Trophoblast cell (in vitro differentiated cells and primary cell): ENCODE measurements at regions not wholly inside any gene's neighbourhood (a gene's known extent, or its start where the extent isn't known, plus 50 kb on each side); places are given as distances from the start of the nearest gene placed in this dataset.
"Not testable (repeated sequence)": the region's sequence is repeated elsewhere in the genome, so short reads cannot be mapped to it uniquely, and the experiment has no call there.

Source experiments
- DNase-seq, 2 donors: peaks; one replicate each; pipeline ENCODE4 v3.0.0-alpha.2; 2016
- H2AFZ ChIP-seq: 2 replicates; pipeline ENCODE4 v1.6.1; 2013; ENCODE audit warnings: low read length, moderate library complexity, mild to moderate bottlenecking; ENCODE audit not compliant: insufficient read depth, poor library complexity
- H2AK5ac ChIP-seq: 2 replicates; pipeline ENCODE4 v1.6.1; 2013; ENCODE audit warnings: mild to moderate bottlenecking, low read length
- H2BK120ac ChIP-seq: 2 replicates; pipeline ENCODE4 v1.6.1; 2013; ENCODE audit warnings: low read length, mild to moderate bottlenecking, moderate library complexity; ENCODE audit not compliant: insufficient read depth, poor library complexity
- H2BK12ac ChIP-seq: 2 replicates; pipeline ENCODE4 v1.6.1; 2013; ENCODE audit warnings: mild to moderate bottlenecking, low read length, moderate library complexity
- H2BK5ac ChIP-seq: 2 replicates; pipeline ENCODE4 v1.6.1; 2013; ENCODE audit warnings: low read length, low read depth, moderate library complexity, mild to moderate bottlenecking; ENCODE audit not compliant: poor library complexity
- H3K14ac ChIP-seq: 2 replicates; pipeline ENCODE4 v1.6.1; 2013; ENCODE audit warnings: mild to moderate bottlenecking, low read length
- H3K18ac ChIP-seq: 2 replicates; pipeline ENCODE4 v1.6.1; 2013; ENCODE audit warnings: mild to moderate bottlenecking, low read length
- H3K23ac ChIP-seq: 2 replicates; pipeline ENCODE4 v1.6.1; 2013; ENCODE audit warnings: low read length
- H3K27ac ChIP-seq: 2 replicates; pipeline ENCODE4 v1.5.1; 2013; ENCODE audit warnings: low read depth, mild to moderate bottlenecking, inconsistent platforms, low read length, moderate library complexity
- H3K27me3 ChIP-seq: 2 replicates; pipeline ENCODE4 v1.6.1; 2013; ENCODE audit warnings: inconsistent platforms, mild to moderate bottlenecking, low read length, moderate library complexity; ENCODE audit not compliant: insufficient read depth
- H3K36me3 ChIP-seq, 2 experiments: 1 replicate in 1 of 2; 2 replicates in 1 of 2; pipeline ENCODE4 v1.6.1; 2013; ENCODE audit warnings: low read length in 2 of 2, mild to moderate bottlenecking in 2 of 2, moderate library complexity in 1 of 2; ENCODE audit not compliant: insufficient read depth in 2 of 2, control insufficient read depth in 1 of 2
- H3K4ac ChIP-seq: 2 replicates; pipeline ENCODE4 v1.6.1; 2013; ENCODE audit warnings: low read depth, mild to moderate bottlenecking, low read length, moderate library complexity
- H3K4me1 ChIP-seq, 2 experiments: 1 replicate in 1 of 2; 2 replicates in 1 of 2; pipeline ENCODE4 v1.6.1; 2013; ENCODE audit warnings: low read length in 2 of 2, mild to moderate bottlenecking in 2 of 2, moderate library complexity in 1 of 2; ENCODE audit not compliant: insufficient read depth in 2 of 2, control insufficient read depth in 1 of 2
- H3K4me2 ChIP-seq: 2 replicates; pipeline ENCODE4 v1.6.1; 2013; ENCODE audit warnings: inconsistent platforms, mild to moderate bottlenecking, low read length, moderate library complexity
- H3K4me3 ChIP-seq: 2 replicates; pipeline ENCODE4 v1.5.1; 2013; ENCODE audit warnings: mild to moderate bottlenecking, low read depth, low read length, inconsistent platforms
- H3K79me1 ChIP-seq: one replicate; pipeline ENCODE4 v1.6.1; 2013; ENCODE audit warnings: low read length
- H3K79me2 ChIP-seq: 2 replicates; pipeline ENCODE4 v1.6.1; 2013; ENCODE audit warnings: low read length, mild to moderate bottlenecking; ENCODE audit not compliant: control insufficient read depth, insufficient read depth, poor library complexity
- H3K9ac ChIP-seq: 2 replicates; pipeline ENCODE4 v1.6.1; 2013; ENCODE audit warnings: mild to moderate bottlenecking, low read length
- H3K9me3 ChIP-seq: 2 replicates; pipeline ENCODE4 v1.6.1; 2013; ENCODE audit warnings: low read depth, mild to moderate bottlenecking, control low read depth, inconsistent platforms, low read length; ENCODE audit not compliant: insufficient read depth
- H4K12ac ChIP-seq: 2 replicates; pipeline ENCODE4 v1.6.1; 2013; ENCODE audit warnings: low read depth, mild to moderate bottlenecking, low read length, moderate library complexity
- H4K8ac ChIP-seq: 2 replicates; pipeline ENCODE4 v1.6.1; 2013; ENCODE audit warnings: low read depth, mild to moderate bottlenecking, low read length, moderate library complexity
- H4K91ac ChIP-seq: one replicate; pipeline ENCODE4 v1.6.1; 2013; ENCODE audit warnings: low read depth, mild to moderate bottlenecking, low read length, moderate library complexity
- WGBS: extraction: QIAGEN DNeasy Blood & Tissue Kit; methylation state at CpG from one replicate; pipeline ENCODE4 v1.1.7; 2013; ENCODE audit warnings: missing lambda C conversion rate; ENCODE audit not compliant: insufficient read length, insufficient coverage; ENCODE audit errors: extremely low coverage; 5-methylcytosine and 5-hydroxymethylcytosine counted together

- Histone ChIP-seq H3K36me3 (no peaks in the 10 kb centered on the region), H3K27ac (no peak overlapping the region), H3K23ac (no peak overlapping the region), H3K4me1 (no peaks in the 10 kb centered on the region), H4K8ac (no peak overlapping the region), H3K4me2 (no peak overlapping the region), H4K91ac (no peak overlapping the region), H3K4ac (no peak overlapping the region), H3K79me1 (no peaks in the 10 kb centered on the region), H3K27me3 (no peaks in the 10 kb centered on the region), H2BK5ac (no peak overlapping the region), H3K14ac (no peak overlapping the region), H3K4me3 (no peak overlapping the region), H2BK120ac (no peak overlapping the region), H3K18ac (no peak overlapping the region), H2AFZ (no peak overlapping the region), H2AK5ac (no peak overlapping the region), H3K9me3 (no peaks in the 10 kb centered on the region), H4K12ac (no peak overlapping the region), H2BK12ac (no peak overlapping the region), H3K9ac (no peak overlapping the region), H3K79me2 (no peaks in the 10 kb centered on the region)
- WGBS: no CpG with 5 or more reads among the region's 2 CpGs
- DNase-seq: no peak
Observed at GRCh38 chr14:80037349-80037748, 174.0 kb downstream of the DIO2 start.

GRCh38 chr14:80024417-80024816 lies 186.9 kb downstream of the DIO2 start:
- no peaks in the 10 kb centered on the region for H3K27me3 ChIP-seq
- WGBS: no CpG with 5 or more reads among the region's 4 CpGs
- no peak overlapping the region for H3K4me2 ChIP-seq
- no peak overlapping the region for H3K9ac ChIP-seq
- no peak overlapping the region for H3K4ac ChIP-seq
- H4K12ac ChIP-seq: no peak overlapping the region
- no peak overlapping the region for H2AFZ ChIP-seq
- no peaks in the 10 kb centered on the region for H3K79me1 ChIP-seq
- H3K18ac ChIP-seq: no peak overlapping the region
- H3K79me2 ChIP-seq: no peaks in the 10 kb centered on the region
- H2BK12ac ChIP-seq: no peak overlapping the region
- no peak overlapping the region for H3K23ac ChIP-seq
- H4K91ac ChIP-seq: no peak overlapping the region
- no peak for DNase-seq
- H4K8ac ChIP-seq: no peak overlapping the region
- no peak overlapping the region for H2BK5ac ChIP-seq
- no peak overlapping the region for H2AK5ac ChIP-seq
- H3K9me3 ChIP-seq: peaks cover 7% of the 10 kb centered on the region
- H3K36me3 ChIP-seq: no peaks in the 10 kb centered on the region
- H3K27ac ChIP-seq: no peak overlapping the region
- no peak overlapping the region for H2BK120ac ChIP-seq
- no peak overlapping the region for H3K4me3 ChIP-seq
- H3K4me1 ChIP-seq: no peaks in the 10 kb centered on the region
- no peak overlapping the region for H3K14ac ChIP-seq

- H3K79me1 ChIP-seq, H3K9ac ChIP-seq, H2BK5ac ChIP-seq, H3K18ac ChIP-seq, H3K36me3 ChIP-seq, H3K27ac ChIP-seq, H4K12ac ChIP-seq, H2BK120ac ChIP-seq, H4K91ac ChIP-seq, H2BK12ac ChIP-seq, H2AK5ac ChIP-seq, DNase-seq, H3K4me2 ChIP-seq, H3K23ac ChIP-seq, H4K8ac ChIP-seq, H2AFZ ChIP-seq, H3K4me1 ChIP-seq, H3K14ac ChIP-seq, H3K9me3 ChIP-seq, H3K79me2 ChIP-seq, H3K27me3 ChIP-seq, H3K4me3 ChIP-seq, H3K4ac ChIP-seq: not testable (repeated sequence)
- whole genome bisulfite sequencing: no CpG with 5 or more reads among the region's 3 CpGs
Observed at GRCh38 chr14:80018476-80018875, 192.8 kb downstream of the DIO2 start.

GRCh38 chr14:80017795-80018194 lies 193.5 kb downstream of the DIO2 start:
- Histone ChIP-seq H3K4me1 (no peaks in the 10 kb centered on the region), H3K4me2 (no peak overlapping the region), H2BK120ac (no peak overlapping the region), H4K8ac (no peak overlapping the region), H2BK5ac (no peak overlapping the region), H3K4ac (no peak overlapping the region), H3K9me3 (no peaks in the 10 kb centered on the region), H3K79me2 (no peaks in the 10 kb centered on the region), H4K91ac (no peak overlapping the region), H2AK5ac (no peak overlapping the region), H3K79me1 (no peaks in the 10 kb centered on the region), H2BK12ac (no peak overlapping the region), H3K4me3 (no peak overlapping the region), H4K12ac (no peak overlapping the region), H3K9ac (no peak overlapping the region), H3K27me3 (no peaks in the 10 kb centered on the region), H3K27ac (no peak overlapping the region), H3K14ac (no peak overlapping the region), H3K23ac (no peak overlapping the region), H2AFZ (no peak overlapping the region), H3K18ac (no peak overlapping the region), H3K36me3 (no peaks in the 10 kb centered on the region)
- no CpG with 5 or more reads among the region's 4 CpGs for WGBS
- DNase-seq: no peak
